ENCODE measurements at regions not wholly inside any gene's neighbourhood (a gene's known extent, or its start where the extent isn't known, plus 50 kb on each side); places are given as distances from the start of the nearest gene placed in this dataset.

DNA sequence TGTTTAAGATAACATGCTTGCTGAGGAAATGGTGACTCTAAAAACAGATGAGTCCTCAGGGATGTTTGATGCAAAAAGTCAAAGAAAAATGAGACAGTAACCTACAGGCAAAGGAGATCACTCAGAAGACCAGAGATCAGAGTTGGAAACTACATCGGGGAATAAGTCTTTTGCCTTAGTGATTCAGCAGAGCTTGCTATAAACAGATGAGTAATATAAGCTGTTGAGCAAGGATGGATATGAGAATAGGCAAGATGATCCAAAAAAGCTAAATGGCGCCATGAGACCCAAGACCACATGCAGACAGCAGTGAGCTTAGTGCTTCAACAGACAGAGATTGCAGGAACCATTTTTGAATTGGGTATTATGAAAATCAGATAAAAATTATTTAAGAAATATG, 168.6 kb downstream of the POSTN start:
- 81 to 87% methylated on average over 2 of the region's 2 CpGs for WGBS, 2 donors

DNA sequence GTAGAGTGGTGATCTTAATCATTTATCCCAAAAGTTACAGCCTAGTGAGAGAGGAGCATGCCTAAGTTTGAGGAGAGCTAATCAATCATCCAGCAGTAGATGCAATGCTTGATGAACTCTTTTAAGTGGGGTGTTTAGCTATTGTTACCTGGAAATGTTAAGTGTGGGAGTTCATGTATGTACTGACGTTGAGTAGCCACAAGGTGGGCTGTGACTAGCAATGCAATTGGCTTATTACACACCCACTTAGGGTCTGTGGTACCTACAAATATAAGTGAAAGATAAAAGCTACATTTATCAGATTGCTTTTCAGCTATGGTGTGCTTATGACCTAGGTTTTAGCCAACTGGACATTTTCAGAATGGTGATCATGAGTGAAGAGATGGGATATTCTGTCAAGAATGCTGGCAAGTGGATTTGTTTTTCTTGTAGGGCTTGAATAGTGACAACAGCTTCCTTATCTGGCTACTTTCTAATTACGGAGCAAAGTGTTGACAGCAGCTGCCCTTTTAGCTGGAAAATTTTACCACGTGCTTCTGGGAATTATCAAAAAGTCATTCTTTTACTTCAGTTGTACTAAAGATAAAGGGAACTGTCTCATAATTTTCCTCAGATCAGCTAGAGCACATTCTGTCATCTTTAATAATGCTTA, 170.6 kb downstream of the POSTN start:
- Histone ChIP-seq H3K27me3 (no peaks in the 10 kb centered on the region), H3K36me3 (no peaks in the 10 kb centered on the region), H3K4me3 (no peak overlapping the region), H3K4me1 (no peaks in the 10 kb centered on the region), H3K9me3 (no peaks in the 10 kb centered on the region), H3K27ac (no peak overlapping the region)
- TF ChIP-seq POLR2AphosphoS5 (IDR thresholded peaks at IDR 0.05) (no peak), POLR2A (IDR thresholded peaks at IDR 0.05) (no peak), EP300 (IDR thresholded peaks at IDR 0.05) (no peak)
- TF ChIP-seq, protein P1, sequence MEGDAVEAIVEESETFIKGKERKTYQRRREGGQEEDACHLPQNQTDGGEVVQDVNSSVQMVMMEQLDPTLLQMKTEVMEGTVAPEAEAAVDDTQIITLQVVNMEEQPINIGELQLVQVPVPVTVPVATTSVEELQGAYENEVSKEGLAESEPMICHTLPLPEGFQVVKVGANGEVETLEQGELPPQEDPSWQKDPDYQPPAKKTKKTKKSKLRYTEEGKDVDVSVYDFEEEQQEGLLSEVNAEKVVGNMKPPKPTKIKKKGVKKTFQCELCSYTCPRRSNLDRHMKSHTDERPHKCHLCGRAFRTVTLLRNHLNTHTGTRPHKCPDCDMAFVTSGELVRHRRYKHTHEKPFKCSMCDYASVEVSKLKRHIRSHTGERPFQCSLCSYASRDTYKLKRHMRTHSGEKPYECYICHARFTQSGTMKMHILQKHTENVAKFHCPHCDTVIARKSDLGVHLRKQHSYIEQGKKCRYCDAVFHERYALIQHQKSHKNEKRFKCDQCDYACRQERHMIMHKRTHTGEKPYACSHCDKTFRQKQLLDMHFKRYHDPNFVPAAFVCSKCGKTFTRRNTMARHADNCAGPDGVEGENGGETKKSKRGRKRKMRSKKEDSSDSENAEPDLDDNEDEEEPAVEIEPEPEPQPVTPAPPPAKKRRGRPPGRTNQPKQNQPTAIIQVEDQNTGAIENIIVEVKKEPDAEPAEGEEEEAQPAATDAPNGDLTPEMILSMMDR (IDR thresholded peaks at IDR 0.05), result no peak
- WGBS, 2 donors, result 46 to 50% methylated on average over 3 of the region's 3 CpGs
- DNase-seq, result no peak
- intact Hi-C loops (cut with DNase I), result no loop called here

More for the DNA sequence above, 168.6 kb downstream of the POSTN start:
- no peak for TF ChIP-seq POLR2AphosphoS5 (IDR thresholded peaks at IDR 0.05)
- TF ChIP-seq POLR2A (IDR thresholded peaks at IDR 0.05), result no peak
- no peaks in the 10 kb centered on the region for H3K4me1 ChIP-seq
- intact Hi-C loops (cut with DNase I), result no loop called here
- no peak overlapping the region for H3K27ac ChIP-seq
- H3K9me3 ChIP-seq, result no peaks in the 10 kb centered on the region
- no peaks in the 10 kb centered on the region for H3K36me3 ChIP-seq
- no peak overlapping the region for H3K4me3 ChIP-seq
- DNase-seq, result no peak
- H3K27me3 ChIP-seq, result no peaks in the 10 kb centered on the region

DNA sequence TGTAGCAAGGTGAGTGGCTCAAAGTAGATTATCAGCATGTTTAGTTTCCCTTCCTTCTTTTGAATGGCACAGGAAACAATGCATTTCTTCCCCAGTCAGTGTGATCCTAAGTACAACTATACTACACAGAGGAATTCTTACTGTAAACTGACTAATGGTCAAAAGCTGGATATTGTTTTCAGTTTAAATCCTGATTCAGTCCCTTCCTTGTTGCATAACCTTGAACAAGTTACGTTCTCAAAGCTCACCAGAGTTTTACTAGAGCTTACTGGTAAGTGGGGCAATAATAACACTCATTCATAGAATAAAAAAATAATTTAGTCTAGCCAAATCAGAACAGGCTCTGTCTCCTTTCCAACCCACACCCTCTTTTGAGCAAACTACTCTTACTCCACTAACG, 180.1 kb downstream of the POSTN start:
- TF ChIP-seq, protein P1 (IDR thresholded peaks at IDR 0.05), result no peak
- no peak for TF ChIP-seq EP300 (IDR thresholded peaks at IDR 0.05)
- no peak for TF ChIP-seq POLR2A (IDR thresholded peaks at IDR 0.05)
- TF ChIP-seq POLR2AphosphoS5 (IDR thresholded peaks at IDR 0.05), result no peak
- intact Hi-C loops (cut with DNase I), result no loop called here
- DNase-seq, result no peak
- Histone ChIP-seq H3K9me3 (no peaks in the 10 kb centered on the region), H3K4me1 (no peaks in the 10 kb centered on the region), H3K27me3 (no peaks in the 10 kb centered on the region), H3K27ac (no peak overlapping the region), H3K36me3 (no peaks in the 10 kb centered on the region), H3K4me3 (no peak overlapping the region)
- 32 to 65% methylated on average over 2 of the region's 2 CpGs for WGBS, 2 donors

DNA sequence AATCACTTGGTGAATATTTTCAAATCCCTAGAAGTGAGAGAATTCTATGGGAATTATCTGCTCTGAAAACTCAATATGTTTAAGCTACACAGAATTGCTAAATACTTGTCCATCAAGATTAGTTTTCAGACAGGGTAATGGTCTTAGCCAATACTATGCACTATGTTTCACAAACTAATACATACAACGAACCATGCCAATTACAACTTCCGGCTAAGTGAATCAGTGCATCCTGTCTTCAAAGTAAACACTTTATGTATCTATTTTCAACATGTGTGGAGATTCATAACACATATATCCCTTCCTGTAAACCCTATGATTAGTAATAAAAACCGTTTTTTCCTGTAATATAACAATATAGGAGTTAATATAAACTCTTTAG, 181.5 kb downstream of the POSTN start:
- no peaks in the 10 kb centered on the region for H3K9me3 ChIP-seq
- H3K27ac ChIP-seq, result no peak overlapping the region
- no peaks in the 10 kb centered on the region for H3K36me3 ChIP-seq
- intact Hi-C loops (cut with DNase I), result no loop called here
- no peaks in the 10 kb centered on the region for H3K4me1 ChIP-seq
- no peak overlapping the region for H3K4me3 ChIP-seq
- WGBS, 2 donors, result 46 to 47% methylated on average over 3 of the region's 3 CpGs
- TF ChIP-seq POLR2A (IDR thresholded peaks at IDR 0.05) (no peak), EP300 (IDR thresholded peaks at IDR 0.05) (no peak), POLR2AphosphoS5 (IDR thresholded peaks at IDR 0.05) (no peak)
- TF ChIP-seq, protein P1 (IDR thresholded peaks at IDR 0.05), result no peak
- H3K27me3 ChIP-seq, result no peaks in the 10 kb centered on the region
- no peak for DNase-seq

DNA sequence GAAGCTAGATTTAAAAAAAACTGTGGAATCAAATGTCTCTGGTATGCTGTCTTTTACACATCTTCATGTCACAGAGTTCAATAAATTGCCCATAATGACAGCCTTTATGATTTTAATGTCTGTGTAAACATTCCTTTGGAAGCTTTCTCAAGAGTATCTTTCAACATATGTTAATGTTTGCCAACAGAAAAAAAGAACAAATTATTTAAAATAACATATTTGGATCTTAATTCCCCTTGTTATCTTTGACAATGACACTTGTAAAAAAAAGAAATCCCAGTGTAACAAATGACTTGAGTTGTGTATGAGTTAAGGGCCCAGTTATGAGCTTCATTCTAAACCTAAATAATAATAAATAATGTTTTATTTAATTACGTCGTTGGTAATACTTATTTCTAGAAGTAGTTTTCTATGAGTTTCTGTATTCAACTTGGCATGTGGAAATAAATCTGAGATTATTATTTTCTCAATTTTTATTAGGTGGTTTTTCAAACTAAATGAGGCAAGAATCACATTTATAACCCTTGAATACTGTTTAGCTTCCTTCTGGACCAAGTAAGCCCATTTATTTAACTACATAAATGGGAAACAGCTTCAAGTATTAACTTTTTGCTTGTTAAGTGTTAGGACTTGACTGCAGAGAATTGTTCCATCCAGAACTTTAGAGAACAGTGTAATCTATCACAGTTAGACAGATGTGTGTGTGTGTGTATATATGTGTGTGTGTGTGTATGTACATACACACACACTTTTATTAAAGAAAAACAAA, 182.1 kb downstream of the POSTN start:
- no peak overlapping the region for H3K4me3 ChIP-seq
- intact Hi-C loops (cut with DNase I), result no loop called here
- H3K4me1 ChIP-seq, result no peaks in the 10 kb centered on the region
- no peaks in the 10 kb centered on the region for H3K36me3 ChIP-seq
- no peaks in the 10 kb centered on the region for H3K9me3 ChIP-seq
- no peak overlapping the region for H3K27ac ChIP-seq
- WGBS, 2 donors, result 72 to 82% methylated on average over 2 of the region's 2 CpGs
- no peak for DNase-seq
- H3K27me3 ChIP-seq, result no peaks in the 10 kb centered on the region
- TF ChIP-seq POLR2A (IDR thresholded peaks at IDR 0.05) (no peak), POLR2AphosphoS5 (IDR thresholded peaks at IDR 0.05) (no peak), EP300 (IDR thresholded peaks at IDR 0.05) (no peak)
- TF ChIP-seq, protein P1 (IDR thresholded peaks at IDR 0.05), result no peak

Measured in sigmoid colon (tissue), 6 donors.